ENCODE measurements at regions not wholly inside any gene's neighbourhood (a gene's known extent, or its start where the extent isn't known, plus 50 kb on each side); places are given as distances from the start of the nearest gene placed in this dataset.

DNA sequence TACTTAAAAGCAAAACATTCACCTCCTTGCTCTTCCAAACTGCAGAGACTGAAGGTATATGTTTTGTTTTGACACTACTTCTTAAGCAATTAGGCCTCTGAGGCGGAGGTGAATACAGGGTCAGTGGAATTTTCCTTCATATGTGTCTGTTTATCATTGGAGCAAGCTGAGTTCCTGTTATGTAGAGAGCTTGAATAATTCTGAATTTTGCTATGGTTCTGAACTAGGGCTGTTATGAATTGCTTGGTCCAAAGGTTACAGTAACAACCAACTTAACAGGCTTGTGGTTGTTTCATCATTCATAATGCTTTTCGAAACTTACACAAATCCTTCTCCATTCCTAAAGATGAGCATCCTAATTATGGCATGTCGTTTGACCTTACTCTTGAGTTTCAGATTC is 444.6 kb upstream of the MEF2C start:
- FAIRE-seq (no peak), DNase-seq (ENCODE audit: low read depth, low spot score) (peak; percentile 41)
- TF ChIP-seq EZH2 (IDR thresholded peaks at IDR 0.05; ENCODE audit: borderline replicate concordance, low read depth, low read length, severe bottlenecking), result no peak
- no peak for TF ChIP-seq FOS (IDR thresholded peaks at IDR 0.05; ENCODE audit: borderline replicate concordance, insufficient read depth, low read length)
- TF ChIP-seq JUN (IDR thresholded peaks at IDR 0.05; ENCODE audit: borderline replicate concordance, insufficient read depth, insufficient read length, low read depth), result no peak
- TF ChIP-seq MAX (IDR thresholded peaks at IDR 0.05; ENCODE audit: insufficient read depth, insufficient read length), result no peak
- no peak for TF ChIP-seq MYC (IDR thresholded peaks at IDR 0.05; ENCODE audit: low read depth, low read length)
- no peak for TF ChIP-seq POLR2AphosphoS5 (IDR thresholded peaks at IDR 0.05; ENCODE audit: insufficient read depth, low read depth, low read length)
- no peak for TF ChIP-seq GATA2 (IDR thresholded peaks at IDR 0.05; ENCODE audit: insufficient read depth, insufficient read length, low read depth, low read length)
- TF ChIP-seq, protein P1, sequence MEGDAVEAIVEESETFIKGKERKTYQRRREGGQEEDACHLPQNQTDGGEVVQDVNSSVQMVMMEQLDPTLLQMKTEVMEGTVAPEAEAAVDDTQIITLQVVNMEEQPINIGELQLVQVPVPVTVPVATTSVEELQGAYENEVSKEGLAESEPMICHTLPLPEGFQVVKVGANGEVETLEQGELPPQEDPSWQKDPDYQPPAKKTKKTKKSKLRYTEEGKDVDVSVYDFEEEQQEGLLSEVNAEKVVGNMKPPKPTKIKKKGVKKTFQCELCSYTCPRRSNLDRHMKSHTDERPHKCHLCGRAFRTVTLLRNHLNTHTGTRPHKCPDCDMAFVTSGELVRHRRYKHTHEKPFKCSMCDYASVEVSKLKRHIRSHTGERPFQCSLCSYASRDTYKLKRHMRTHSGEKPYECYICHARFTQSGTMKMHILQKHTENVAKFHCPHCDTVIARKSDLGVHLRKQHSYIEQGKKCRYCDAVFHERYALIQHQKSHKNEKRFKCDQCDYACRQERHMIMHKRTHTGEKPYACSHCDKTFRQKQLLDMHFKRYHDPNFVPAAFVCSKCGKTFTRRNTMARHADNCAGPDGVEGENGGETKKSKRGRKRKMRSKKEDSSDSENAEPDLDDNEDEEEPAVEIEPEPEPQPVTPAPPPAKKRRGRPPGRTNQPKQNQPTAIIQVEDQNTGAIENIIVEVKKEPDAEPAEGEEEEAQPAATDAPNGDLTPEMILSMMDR (IDR thresholded peaks at IDR 0.05; ENCODE audit: extremely low read depth in 1 of 2, insufficient read depth in 1 of 2, low read depth in 1 of 2, low read length in 2 of 2), result no peak
- no peak for TF ChIP-seq POLR2A (IDR thresholded peaks at IDR 0.05; ENCODE audit: low read depth, low read length)
- POLR2A ChIA-PET, result no interaction called here
- no peak overlapping the region for H3K4me2 ChIP-seq (ENCODE audit: insufficient read depth, low read length)
- H3K9ac ChIP-seq (replicated peaks; ENCODE audit: extremely low read depth, insufficient read depth, low read length), result no peak overlapping the region
- CTCF ChIA-PET, result no interaction called here
- no peak overlapping the region for H3K27ac ChIP-seq (ENCODE audit: insufficient read depth, low read depth, low read length)
- dilution Hi-C loops (cut with MboI; ENCODE audit: extremely low pct_ligation_motif_present, low sequenced_read_pairs) (no loop called here), intact Hi-C loops (cut with micrococcal nuclease) (no loop called here)
- no peaks in the 10 kb centered on the region for H3K79me2 ChIP-seq (ENCODE audit: control insufficient read depth, insufficient read depth, low read length)
- H4K20me1 ChIP-seq (replicated peaks; ENCODE audit: control insufficient read depth, extremely low read depth, insufficient read depth, low read length), result no peaks in the 10 kb centered on the region
- H3K9me3 ChIP-seq (replicated peaks; ENCODE audit: control insufficient read depth, insufficient read depth, low read length), result no peaks in the 10 kb centered on the region
- BruUV-seq (replicated peaks), result no TSS peak
- H3K9me1 ChIP-seq (replicated peaks; ENCODE audit: control insufficient read depth, extremely low read depth, insufficient read depth, low read length), result no peaks in the 10 kb centered on the region
- no peak overlapping the region for H3K4me3 ChIP-seq (replicated peaks in 1 of 3; ENCODE audit: insufficient read depth in 1 of 3, low read depth in 1 of 3, low read length in 3 of 3)
- peak overlapping the region; percentile 11 for H2AFZ ChIP-seq (ENCODE audit: low read depth, low read length)
- peaks cover 12% of the 10 kb centered on the region for H3K4me1 ChIP-seq (ENCODE audit: control insufficient read depth, extremely low read depth, insufficient read depth, low read length)
- H3K27me3 ChIP-seq (ENCODE audit: control insufficient read depth in 2 of 2, insufficient read depth in 2 of 2, low read length in 2 of 2), result no peaks in the 10 kb centered on the region
- H3K36me3 ChIP-seq (ENCODE audit: control insufficient read depth in 2 of 2, extremely low read depth in 1 of 2, insufficient read depth in 2 of 2, low read length in 2 of 2), result no peaks in the 10 kb centered on the region

All from endothelial cell of umbilical vein (primary cell).